Chondrocyte (in vitro differentiated cells): ENCODE measurements at regions not wholly inside any gene's neighbourhood (a gene's known extent, or its start where the extent isn't known, plus 50 kb on each side); places are given as distances from the start of the nearest gene placed in this dataset.
"Not testable (repeated sequence)": the region's sequence is repeated elsewhere in the genome, so short reads cannot be mapped to it uniquely, and the experiment has no call there.

Source experiments
- DNase-seq: peaks from one replicate; pipeline ENCODE4 v3.0.0; 2021; ENCODE audit warnings: mixed read lengths, low spot score
- H3K27ac Mint-ChIP-seq: one replicate; pipeline ENCODE4 v1.8.0; 2021; ENCODE audit warnings: mild to moderate bottlenecking, moderate library complexity, mixed read lengths; ENCODE audit not compliant: unreplicated experiment
- H3K27me3 Mint-ChIP-seq: 2 replicates; pipeline ENCODE4 v1.8.0; 2021; ENCODE audit warnings: low read depth, mixed read lengths
- H3K36me3 Mint-ChIP-seq: 2 replicates; pipeline ENCODE4 v1.8.0; 2021; ENCODE audit warnings: low read depth, mixed read lengths
- H3K4me1 Mint-ChIP-seq: 2 replicates; pipeline ENCODE4 v1.8.0; 2021; ENCODE audit warnings: low read depth, mild to moderate bottlenecking, mixed read lengths
- H3K4me3 Mint-ChIP-seq: one replicate; pipeline ENCODE4 v1.8.0; 2021; ENCODE audit warnings: mild to moderate bottlenecking, moderate library complexity, mixed read lengths; ENCODE audit not compliant: unreplicated experiment
- H3K9me3 Mint-ChIP-seq: 2 replicates; pipeline ENCODE4 v1.8.0; 2021; ENCODE audit warnings: low read depth, mixed read lengths
- CTCF ChIP-seq: fragments of 200-600 bp; sonication (generic); IDR thresholded peaks from 2 replicates; pipeline ENCODE4 v1.5.0; 2021; ENCODE audit warnings: antibody characterized with exemption, mild to moderate bottlenecking, moderate library complexity

GRCh38 chr4:28062562-28062961 is 1201.9 kb downstream of the STIM2 start:
- TF ChIP-seq CTCF: no peak
- H3K36me3 Mint-ChIP-seq: no peaks in the 10 kb centered on the region
- no peak for DNase-seq
- peaks cover 5% of the 10 kb centered on the region for H3K27me3 Mint-ChIP-seq
- no peak overlapping the region for H3K27ac Mint-ChIP-seq
- no peaks in the 10 kb centered on the region for H3K9me3 Mint-ChIP-seq
- H3K4me3 Mint-ChIP-seq: no peak overlapping the region
- no peaks in the 10 kb centered on the region for H3K4me1 Mint-ChIP-seq

GRCh38 chr4:28073860-28074555 is 1213.4 kb downstream of the STIM2 start:
- TF ChIP-seq CTCF: peak; percentile 65
- no peak overlapping the region for H3K4me3 Mint-ChIP-seq
- peak; percentile 22 for DNase-seq
- H3K9me3 Mint-ChIP-seq: peaks cover 13% of the 10 kb centered on the region
- no peaks in the 10 kb centered on the region for H3K36me3 Mint-ChIP-seq
- H3K27me3 Mint-ChIP-seq: no peaks in the 10 kb centered on the region
- H3K4me1 Mint-ChIP-seq: peaks cover 3% of the 10 kb centered on the region
- H3K27ac Mint-ChIP-seq: no peak overlapping the region

GRCh38 chr4:28075401-28075956 is 1214.8 kb downstream of the STIM2 start:
- DNase-seq: no peak
- Mint-ChIP-seq H3K36me3 (peaks cover 2% of the 10 kb centered on the region), H3K27ac (no peak overlapping the region), H3K9me3 (peaks cover 13% of the 10 kb centered on the region), H3K4me1 (peaks cover 3% of the 10 kb centered on the region), H3K27me3 (no peaks in the 10 kb centered on the region), H3K4me3 (no peak overlapping the region)
- TF ChIP-seq CTCF: no peak

GRCh38 chr4:28077203-28077602 is 1216.6 kb downstream of the STIM2 start:
- not testable (repeated sequence) for H3K4me1 Mint-ChIP-seq, H3K27me3 Mint-ChIP-seq, H3K36me3 Mint-ChIP-seq, H3K27ac Mint-ChIP-seq, H3K4me3 Mint-ChIP-seq
- H3K9me3 Mint-ChIP-seq: peaks cover 12% of the 10 kb centered on the region
- peak; percentile 39 for DNase-seq

- H3K9me3 Mint-ChIP-seq: peaks cover 25% of the 10 kb centered on the region
- peaks cover 5% of the 10 kb centered on the region for H3K36me3 Mint-ChIP-seq
- H3K27me3 Mint-ChIP-seq: no peaks in the 10 kb centered on the region
- DNase-seq: no peak
- no peaks in the 10 kb centered on the region for H3K4me1 Mint-ChIP-seq
- no peak overlapping the region for H3K4me3 Mint-ChIP-seq
- H3K27ac Mint-ChIP-seq: no peak overlapping the region
- no peak for TF ChIP-seq CTCF
Measured at GRCh38 chr4:28082686-28083390, 1222.2 kb downstream of the STIM2 start.
